A549 (cell line): ENCODE measurements at regions not wholly inside any gene's neighbourhood (a gene's known extent, or its start where the extent isn't known, plus 50 kb on each side); places are given as distances from the start of the nearest gene placed in this dataset.

ENCODE experiments used
- ATAC-seq, 2 experiments: fragments of 200-7000 bp in 1 of 2; fragments of >200 bp in 1 of 2; cut with Nextera tagmentation in 1 of 2; cut with Tn5 transposase in 1 of 2; 3 replicates each; pipeline versions ENCODE4 v1.8.0 to v1.9.1; 2018 to 2020; ENCODE audit warnings: mild to moderate bottlenecking in 1 of 2, moderate library complexity in 1 of 2
- CTCF ChIA-PET: fragments of 300-600 bp; sonication (Branson Sonifier 250); formaldehyde crosslinking; extraction: SDS; loops from one replicate; lab custom pipeline; 2021; ENCODE audit warnings: antibody characterized with exemption, inconsistent platforms; lab: Yijun Ruan, JAX
- POLR2A ChIA-PET: fragments of 350-600 bp; formaldehyde crosslinking; extraction: SDS; loops from one replicate; lab custom pipeline; 2021; ENCODE audit warnings: antibody characterized with exemption, inconsistent platforms; lab: Yijun Ruan, JAX
- DNase-seq, 2 experiments: peaks; one replicate each; pipeline versions ENCODE4 v3.0.0 to v3.0.0-alpha.2; 2011 to 2016; ENCODE audit warnings: low read depth in 1 of 2, low spot score in 1 of 2
- FAIRE-seq: peaks from 2 replicates; lab custom pipeline; 2011; peaks lifted over from hg19 to GRCh38; lab: Jason Lieb, UNC
- H3K27ac ChIP-seq, 2 experiments: fragments of >200 bp; sonication (Bioruptor Twin); formaldehyde crosslinking; 3 replicates each; pipeline ENCODE4 v1.5.1; 2016 to 2017
- H3K4me1 ChIP-seq: fragments of >200 bp; sonication (Bioruptor Twin); formaldehyde crosslinking; 3 replicates; pipeline ENCODE4 v1.6.1; 2016
- H3K4me2 ChIP-seq: fragments of >200 bp; sonication (Bioruptor Twin); formaldehyde crosslinking; 3 replicates; pipeline ENCODE4 v1.6.1; 2016
- H3K4me3 ChIP-seq: fragments of >200 bp; sonication (Bioruptor Twin); formaldehyde crosslinking; 3 replicates; pipeline ENCODE4 v1.5.1; 2016
- H3K9me3 ChIP-seq: fragments of >200 bp; sonication (Bioruptor Twin); formaldehyde crosslinking; 3 replicates; pipeline ENCODE4 v1.6.1; 2016
- CBX2 ChIP-seq: fragments of 200-600 bp; sonication (generic); IDR thresholded peaks from 2 replicates; pipeline ENCODE4 v1.6.1; 2016; ENCODE audit warnings: low read depth, mild to moderate bottlenecking, borderline replicate concordance
- CBX8 ChIP-seq: fragments of 200-600 bp; sonication (generic); IDR thresholded peaks from 2 replicates; pipeline ENCODE4 v1.6.1; 2016
- EHMT2 ChIP-seq: fragments of 200-600 bp; sonication (generic); IDR thresholded peaks from 2 replicates; pipeline ENCODE4 v1.6.1; 2016; ENCODE audit warnings: antibody characterized with exemption, low read depth, mild to moderate bottlenecking, moderate library complexity
- HEYL ChIP-seq: fragments of 250-450 bp; sonication (Bioruptor Pico); IDR thresholded peaks from 2 replicates; pipeline ENCODE4 v1.8.0; 2021; ENCODE audit warnings: mild to moderate bottlenecking, moderate library complexity
- HOXB5 ChIP-seq: fragments of 250-450 bp; sonication (Bioruptor Pico); IDR thresholded peaks from 2 replicates; pipeline ENCODE4 v1.5.0; 2020; ENCODE audit warnings: mild to moderate bottlenecking, moderate library complexity
- KDM1A ChIP-seq: fragments of 200-600 bp; sonication (generic); IDR thresholded peaks from 2 replicates; pipeline ENCODE4 v1.6.1; 2016; ENCODE audit warnings: low read depth, mild to moderate bottlenecking
- KDM5A ChIP-seq: fragments of 200-600 bp; sonication (generic); IDR thresholded peaks from 2 replicates; pipeline ENCODE4 v1.6.1; 2016; ENCODE audit warnings: antibody characterized with exemption, mild to moderate bottlenecking
- MAFK ChIP-seq: fragments of 450-650 bp; IDR thresholded peaks from 2 replicates; pipeline ENCODE4 v1.6.1; 2014; ENCODE audit not compliant: partially characterized antibody
- NR3C1 ChIP-seq: fragments of >200 bp; sonication (Bioruptor Twin); formaldehyde crosslinking; IDR thresholded peaks from 3 replicates; pipeline ENCODE4 v1.6.1; 2017
- PHF8 ChIP-seq: fragments of 200-600 bp; sonication (generic); IDR thresholded peaks from 2 replicates; pipeline ENCODE4 v1.6.1; 2016; ENCODE audit warnings: low read depth, mild to moderate bottlenecking, antibody characterized with exemption, moderate library complexity, borderline replicate concordance
- POLR2AphosphoS2 ChIP-seq: conservative IDR thresholded peaks from 2 replicates; pipeline ENCODE4 v1.6.1; 2012; ENCODE audit warnings: low read length, improper control_type of control experiment, inconsistent platforms
- RCOR1 ChIP-seq: fragments of 150-350 bp; IDR thresholded peaks from 2 replicates; pipeline ENCODE4 v1.6.1; 2014; ENCODE audit warnings: antibody characterized with exemption, low read length, low read depth
- WGBS: methylation state at CpG from one replicate; pipeline ENCODE4 v1.1.6; 2017; ENCODE audit errors: missing lambda C conversion rate; 5-methylcytosine and 5-hydroxymethylcytosine counted together
- TF ChIP-seq, protein P1 (sequence below): fragments of 150-350 bp; IDR thresholded peaks from 2 replicates; pipeline ENCODE4 v1.6.1; 2014; ENCODE audit warnings: low read depth, mild to moderate bottlenecking, low read length
- TF ChIP-seq, protein P2 (sequence below): fragments of >200 bp; sonication (Bioruptor Twin); formaldehyde crosslinking; IDR thresholded peaks from 2 replicates; pipeline ENCODE4 v1.6.1; 2016
- TF ChIP-seq, protein P3 (sequence below): fragments of >200 bp; sonication (Bioruptor Twin); formaldehyde crosslinking; IDR thresholded peaks from 3 replicates; pipeline ENCODE4 v1.6.1; 2016

DNA sequence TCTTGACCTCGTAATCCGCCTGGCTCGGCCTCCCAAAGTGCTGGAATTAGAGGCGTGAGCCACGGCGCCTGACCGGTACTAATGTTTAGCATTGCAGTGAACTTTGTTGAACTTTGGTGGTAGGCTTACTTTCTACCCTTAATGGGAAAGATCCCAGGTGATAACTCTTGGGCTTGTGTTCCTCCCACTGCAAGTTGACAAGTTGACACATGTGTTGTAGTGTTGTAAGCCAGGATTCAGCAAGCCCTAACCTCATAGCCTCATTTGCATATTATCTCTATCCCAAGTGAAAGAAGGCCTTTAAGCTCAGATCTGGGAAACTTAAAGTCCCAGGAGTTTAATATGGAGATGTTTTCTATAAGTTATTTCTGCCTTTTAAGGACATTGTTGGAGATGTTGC, 80.0 kb upstream of the CLCN4 start:
- CTCF ChIA-PET = interaction anchor here (0.9 to 1.1 kb wide), 2 partner anchors 19 to 43 kb away, joined by 3 to 5 read pairs; no protein-coding TSS in a partner anchor
- 98% methylated on average over 7 of the region's 7 CpGs for WGBS
- H3K4me3 ChIP-seq = no peak overlapping the region
- ATAC-seq (no peak), FAIRE-seq (peak; percentile 7), DNase-seq (no peak)
- H3K9me3 ChIP-seq = no peaks in the 10 kb centered on the region
- no peak overlapping the region for H3K4me2 ChIP-seq
- peaks cover 14% of the 10 kb centered on the region for H3K4me1 ChIP-seq
- H3K27ac ChIP-seq = no peak overlapping the region
- TF ChIP-seq KDM5A (no peak), POLR2AphosphoS2 (no peak), HEYL (CRISPR knock-in tag) (no peak), RCOR1 (no peak), NR3C1 (no peak), PHF8 (no peak), CBX2 (no peak), CBX8 (no peak), KDM1A (no peak)
- TF ChIP-seq, protein P1, sequence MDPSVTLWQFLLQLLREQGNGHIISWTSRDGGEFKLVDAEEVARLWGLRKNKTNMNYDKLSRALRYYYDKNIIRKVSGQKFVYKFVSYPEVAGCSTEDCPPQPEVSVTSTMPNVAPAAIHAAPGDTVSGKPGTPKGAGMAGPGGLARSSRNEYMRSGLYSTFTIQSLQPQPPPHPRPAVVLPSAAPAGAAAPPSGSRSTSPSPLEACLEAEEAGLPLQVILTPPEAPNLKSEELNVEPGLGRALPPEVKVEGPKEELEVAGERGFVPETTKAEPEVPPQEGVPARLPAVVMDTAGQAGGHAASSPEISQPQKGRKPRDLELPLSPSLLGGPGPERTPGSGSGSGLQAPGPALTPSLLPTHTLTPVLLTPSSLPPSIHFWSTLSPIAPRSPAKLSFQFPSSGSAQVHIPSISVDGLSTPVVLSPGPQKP = no peak
- TF ChIP-seq, protein P2, sequence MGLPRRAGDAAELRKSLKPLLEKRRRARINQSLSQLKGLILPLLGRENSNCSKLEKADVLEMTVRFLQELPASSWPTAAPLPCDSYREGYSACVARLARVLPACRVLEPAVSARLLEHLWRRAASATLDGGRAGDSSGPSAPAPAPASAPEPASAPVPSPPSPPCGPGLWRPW = no peak
- TF ChIP-seq, protein P3, sequence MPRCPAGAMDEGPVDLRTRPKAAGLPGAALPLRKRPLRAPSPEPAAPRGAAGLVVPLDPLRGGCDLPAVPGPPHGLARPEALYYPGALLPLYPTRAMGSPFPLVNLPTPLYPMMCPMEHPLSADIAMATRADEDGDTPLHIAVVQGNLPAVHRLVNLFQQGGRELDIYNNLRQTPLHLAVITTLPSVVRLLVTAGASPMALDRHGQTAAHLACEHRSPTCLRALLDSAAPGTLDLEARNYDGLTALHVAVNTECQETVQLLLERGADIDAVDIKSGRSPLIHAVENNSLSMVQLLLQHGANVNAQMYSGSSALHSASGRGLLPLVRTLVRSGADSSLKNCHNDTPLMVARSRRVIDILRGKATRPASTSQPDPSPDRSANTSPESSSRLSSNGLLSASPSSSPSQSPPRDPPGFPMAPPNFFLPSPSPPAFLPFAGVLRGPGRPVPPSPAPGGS = no peak
- TF ChIP-seq, all 56 proteins: peak for 0
- POLR2A ChIA-PET = no interaction called here

DNA sequence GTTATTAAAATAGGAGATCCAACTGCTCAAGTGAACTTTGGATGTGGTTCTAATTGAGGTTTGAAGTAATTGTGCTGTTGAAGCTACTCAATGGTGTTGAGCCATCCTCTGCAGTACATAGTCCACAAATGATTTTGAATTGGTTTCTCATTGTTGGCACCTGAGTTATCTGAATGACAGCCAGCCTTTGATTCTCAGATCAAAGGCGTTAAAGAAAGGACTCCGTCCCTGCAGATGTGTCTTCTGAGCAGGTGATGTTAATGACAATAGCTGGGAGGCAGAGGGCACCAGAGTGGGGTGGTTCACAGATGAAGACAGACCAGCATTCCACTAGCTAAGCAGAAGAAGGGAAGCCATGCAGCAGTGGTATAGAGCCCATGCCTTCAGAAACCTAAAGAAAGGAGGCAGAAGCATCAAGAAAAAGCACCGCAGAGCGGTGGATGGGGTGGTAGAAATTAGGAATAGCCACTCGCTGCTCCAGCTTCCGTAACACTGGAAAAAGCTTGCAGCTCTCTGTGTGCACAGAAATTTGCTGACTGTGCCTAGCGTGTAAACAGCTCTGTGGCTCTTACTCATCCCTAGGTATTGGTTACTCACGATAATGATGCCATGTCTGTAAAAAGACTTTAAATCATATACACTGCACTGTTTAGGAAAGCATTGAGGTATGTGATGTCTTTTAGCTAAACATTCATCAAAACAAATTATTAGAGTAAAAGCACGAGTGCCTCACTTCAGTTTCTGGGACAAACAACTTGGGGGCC, 79.2 kb upstream of the CLCN4 start:
- CTCF ChIA-PET = interaction anchor here (0.6 to 1.1 kb wide), 3 partner anchors 16 to 42 kb away, joined by 3 to 4 read pairs (median 4); no protein-coding TSS in a partner anchor
- POLR2A ChIA-PET = no interaction called here
- H3K27ac ChIP-seq = no peak overlapping the region

DNA sequence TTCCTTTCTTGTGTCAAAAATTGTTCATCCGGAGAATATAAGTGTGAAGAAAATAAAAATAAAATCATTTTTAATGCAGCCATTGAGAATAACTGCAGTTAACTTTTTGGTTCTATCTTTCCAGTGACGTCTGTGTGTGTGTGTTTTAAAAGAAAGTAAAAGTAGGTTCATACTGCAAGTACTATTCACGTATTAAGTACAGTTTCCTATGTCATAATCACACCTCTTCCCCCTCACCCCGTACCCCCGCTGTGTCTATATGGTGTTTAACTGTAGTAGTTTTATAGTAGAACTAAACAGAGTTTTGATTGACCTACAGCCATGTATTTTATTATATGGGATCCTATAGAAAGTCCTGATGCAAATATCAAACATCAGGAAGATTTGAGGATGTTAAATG, 78.5 kb upstream of the CLCN4 start:
- ATAC-seq (no peak), FAIRE-seq (no peak), DNase-seq (no peak)
- no peak overlapping the region for H3K4me2 ChIP-seq
- no peaks in the 10 kb centered on the region for H3K9me3 ChIP-seq
- H3K4me3 ChIP-seq = no peak overlapping the region
- no peak for TF ChIP-seq HOXB5 (CRISPR knock-in tag)
- TF ChIP-seq EHMT2 = no peak
- 90% methylated on average over 5 of the region's 5 CpGs for WGBS
- H3K4me1 ChIP-seq = peaks cover 25% of the 10 kb centered on the region
- POLR2A ChIA-PET = no interaction called here
- no peak overlapping the region for H3K27ac ChIP-seq
- CTCF ChIA-PET = interaction anchor here (1.1 kb wide), 1 partner anchor 41 kb away, joined by 4 read pairs; no protein-coding TSS in a partner anchor

More for the DNA sequence above, 79.2 kb upstream of the CLCN4 start:
- Histone ChIP-seq H3K4me1 (peaks cover 18% of the 10 kb centered on the region), H3K4me3 (no peak overlapping the region), H3K9me3 (no peaks in the 10 kb centered on the region), H3K4me2 (no peak overlapping the region)
- TF ChIP-seq, protein P1 = no peak
- peak; percentile 76 for TF ChIP-seq MAFK
- ATAC-seq (peak in 1 of 2 experiments; percentile 57; a peak in 2 of 6 replicates), FAIRE-seq (no peak), DNase-seq (no peak)
- WGBS = 72% methylated on average over 9 of the region's 9 CpGs
